ENCODE measurements at regions not wholly inside any gene's neighbourhood (a gene's known extent, or its start where the extent isn't known, plus 50 kb on each side); places are given as distances from the start of the nearest gene placed in this dataset.

GRCh38 chr15:38897551-38897950 is 332.9 kb upstream of the RASGRP1 start:
- TF ChIP-seq EZH2 (IDR thresholded peaks at IDR 0.05; ENCODE audit: insufficient read depth, poor library complexity, severe bottlenecking): no peak
- TF ChIP-seq EZH2phosphoT487 (IDR thresholded peaks at IDR 0.05; ENCODE audit: insufficient read depth, low read depth): no peak
